ENCODE measurements at regions not wholly inside any gene's neighbourhood (a gene's known extent, or its start where the extent isn't known, plus 50 kb on each side); places are given as distances from the start of the nearest gene placed in this dataset.
A peak's percentile ranks its signal among the peaks of the same experiment; 100 is the strongest.

- peak overlapping the region in 1 of 3 donors; percentile 41 for H3K27ac Mint-ChIP-seq
- H3K36me3 Mint-ChIP-seq: peaks cover 5% of the 10 kb centered on the region
- peaks cover 30 to 51% (median 32%) of the 10 kb centered on the region in 3 donors for H3K4me1 Mint-ChIP-seq
- H3K27me3 Mint-ChIP-seq: no peaks in the 10 kb centered on the region
- H3K9me3 Mint-ChIP-seq: no peaks in the 10 kb centered on the region
- H3K4me3 Mint-ChIP-seq: no peak overlapping the region
Observed at GRCh38 chr1:178639326-178639725, 85.7 kb upstream of the RALGPS2 start.

- no peak overlapping the region for H3K27ac Mint-ChIP-seq
- peaks cover 4% of the 10 kb centered on the region for H3K36me3 Mint-ChIP-seq
- H3K4me3 Mint-ChIP-seq: peak overlapping the region in 1 of 4 donors; percentile 48
- no peaks in the 10 kb centered on the region for H3K27me3 Mint-ChIP-seq
- peaks cover 33 to 42% (median 41%) of the 10 kb centered on the region in 3 donors for H3K4me1 Mint-ChIP-seq
- no peaks in the 10 kb centered on the region for H3K9me3 Mint-ChIP-seq
Observed at GRCh38 chr1:178642282-178642681, 82.8 kb upstream of the RALGPS2 start.

GRCh38 chr1:178643349-178643748 lies 81.7 kb upstream of the RALGPS2 start:
- H3K4me1 Mint-ChIP-seq: peaks cover 40 to 44% (median 40%) of the 10 kb centered on the region in 3 donors
- H3K4me3 Mint-ChIP-seq: no peak overlapping the region
- H3K27me3 Mint-ChIP-seq: peaks cover 1% of the 10 kb centered on the region
- H3K27ac Mint-ChIP-seq: peak overlapping the region in 1 of 3 donors; percentile 23
- H3K9me3 Mint-ChIP-seq: no peaks in the 10 kb centered on the region
- H3K36me3 Mint-ChIP-seq: peaks cover 4% of the 10 kb centered on the region

GRCh38 chr1:178643831-178644230 lies 81.2 kb upstream of the RALGPS2 start:
- Mint-ChIP-seq H3K4me1 (peaks cover 36 to 44% (median 40%) of the 10 kb centered on the region in 3 donors), H3K27me3 (peaks cover 1% of the 10 kb centered on the region), H3K27ac (peak overlapping the region in 1 of 3 donors; percentile 23), H3K36me3 (peaks cover 4% of the 10 kb centered on the region), H3K4me3 (no peak overlapping the region), H3K9me3 (no peaks in the 10 kb centered on the region)

GRCh38 chr1:178644308-178645120 lies 80.5 kb upstream of the RALGPS2 start:
- H3K36me3 Mint-ChIP-seq: peaks cover 2% of the 10 kb centered on the region
- peak overlapping the region in 1 of 4 donors; percentile 22 for H3K4me3 Mint-ChIP-seq
- no peak overlapping the region for H3K27ac Mint-ChIP-seq
- H3K4me1 Mint-ChIP-seq: peaks cover 38 to 42% (median 38%) of the 10 kb centered on the region in 3 donors
- H3K9me3 Mint-ChIP-seq: no peaks in the 10 kb centered on the region
- H3K27me3 Mint-ChIP-seq: peaks cover 1% of the 10 kb centered on the region

- H3K4me3 Mint-ChIP-seq: no peak overlapping the region
- H3K27ac Mint-ChIP-seq: no peak overlapping the region
- H3K4me1 Mint-ChIP-seq: peaks cover 40 to 46% (median 41%) of the 10 kb centered on the region in 3 donors
- peaks cover 2% of the 10 kb centered on the region for H3K36me3 Mint-ChIP-seq
- H3K9me3 Mint-ChIP-seq: no peaks in the 10 kb centered on the region
- peaks cover 1% of the 10 kb centered on the region for H3K27me3 Mint-ChIP-seq
Observed at GRCh38 chr1:178645157-178645807, 79.8 kb upstream of the RALGPS2 start.

GRCh38 chr1:178645808-178646200 lies 79.2 kb upstream of the RALGPS2 start:
- Mint-ChIP-seq H3K9me3 (no peaks in the 10 kb centered on the region), H3K27me3 (peaks cover 1% of the 10 kb centered on the region)

GRCh38 chr1:178646821-178647220 lies 78.2 kb upstream of the RALGPS2 start:
- H3K36me3 Mint-ChIP-seq: peaks cover 10% of the 10 kb centered on the region
- H3K9me3 Mint-ChIP-seq: no peaks in the 10 kb centered on the region
- H3K27ac Mint-ChIP-seq: no peak overlapping the region
- H3K4me3 Mint-ChIP-seq: no peak overlapping the region
- peaks cover 1% of the 10 kb centered on the region for H3K27me3 Mint-ChIP-seq
- peaks cover 46 to 48% (median 46%) of the 10 kb centered on the region in 3 donors for H3K4me1 Mint-ChIP-seq

More at GRCh38 chr1:178645808-178646200, 79.2 kb upstream of the RALGPS2 start:
- Mint-ChIP-seq H3K27ac (no peak overlapping the region), H3K4me1 (peaks cover 41 to 46% (median 42%) of the 10 kb centered on the region in 3 donors), H3K4me3 (no peak overlapping the region), H3K36me3 (peaks cover 4% of the 10 kb centered on the region)

GRCh38 chr1:178648151-178648550 lies 76.9 kb upstream of the RALGPS2 start:
- peaks cover 33 to 36% (median 34%) of the 10 kb centered on the region in 3 donors for H3K4me1 Mint-ChIP-seq
- no peak overlapping the region for H3K4me3 Mint-ChIP-seq
- H3K27me3 Mint-ChIP-seq: peaks cover 1% of the 10 kb centered on the region
- peaks cover 10% of the 10 kb centered on the region for H3K36me3 Mint-ChIP-seq
- no peak overlapping the region for H3K27ac Mint-ChIP-seq
- no peaks in the 10 kb centered on the region for H3K9me3 Mint-ChIP-seq

GRCh38 chr1:178649582-178650350 lies 75.3 kb upstream of the RALGPS2 start:
- H3K36me3 Mint-ChIP-seq: peaks cover 10% of the 10 kb centered on the region
- peak overlapping the region in 2 of 4 donors; percentile 2 to 34 for H3K4me3 Mint-ChIP-seq
- H3K27ac Mint-ChIP-seq: no peak overlapping the region
- peaks cover 28 to 30% (median 29%) of the 10 kb centered on the region in 3 donors for H3K4me1 Mint-ChIP-seq
- no peaks in the 10 kb centered on the region for H3K9me3 Mint-ChIP-seq
- H3K27me3 Mint-ChIP-seq: peaks cover 1% of the 10 kb centered on the region

- Mint-ChIP-seq H3K27me3 (peaks cover 1% of the 10 kb centered on the region), H3K4me3 (peak overlapping the region in 1 of 4 donors; percentile 73), H3K36me3 (peaks cover 11% of the 10 kb centered on the region), H3K27ac (no peak overlapping the region), H3K9me3 (no peaks in the 10 kb centered on the region), H3K4me1 (peaks cover 30 to 34% (median 32%) of the 10 kb centered on the region in 3 donors)
Observed at GRCh38 chr1:178650934-178651511, 74.0 kb upstream of the RALGPS2 start.

GRCh38 chr1:178651742-178652141 lies 73.3 kb upstream of the RALGPS2 start:
- Mint-ChIP-seq H3K27me3 (peaks cover 1% of the 10 kb centered on the region), H3K27ac (peak overlapping the region in 1 of 3 donors; percentile 20), H3K36me3 (peaks cover 11% of the 10 kb centered on the region), H3K9me3 (no peaks in the 10 kb centered on the region), H3K4me1 (peaks cover 24 to 36% (median 33%) of the 10 kb centered on the region in 3 donors), H3K4me3 (no peak overlapping the region)

- Mint-ChIP-seq H3K4me3 (no peak overlapping the region), H3K36me3 (peaks cover 11% of the 10 kb centered on the region), H3K27ac (no peak overlapping the region), H3K9me3 (no peaks in the 10 kb centered on the region), H3K27me3 (peaks cover 1% of the 10 kb centered on the region), H3K4me1 (peaks cover 25 to 39% (median 34%) of the 10 kb centered on the region in 3 donors)
Observed at GRCh38 chr1:178652506-178653490, 72.2 kb upstream of the RALGPS2 start.
